ENCODE measurements at regions not wholly inside any gene's neighbourhood (a gene's known extent, or its start where the extent isn't known, plus 50 kb on each side); places are given as distances from the start of the nearest gene placed in this dataset.

DNA sequence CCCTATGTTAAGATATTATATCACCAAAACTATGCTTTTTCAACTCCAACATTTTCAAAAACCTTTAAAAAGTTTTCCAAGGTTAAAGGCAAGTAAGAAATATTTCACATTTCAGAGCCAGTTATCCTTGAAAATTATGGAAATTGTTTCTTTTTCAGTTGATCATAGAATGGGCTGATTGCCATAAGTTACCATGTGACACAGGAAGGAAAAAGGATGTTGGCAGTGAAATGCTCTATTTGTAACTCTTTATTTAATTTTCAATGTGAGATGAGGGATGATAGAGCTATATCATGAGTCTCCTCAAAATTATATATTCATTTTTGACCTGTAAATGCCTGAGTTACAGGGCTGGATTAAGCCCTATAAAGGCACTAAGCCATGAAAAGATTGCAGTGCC lies 93.0 kb upstream of the PLS3 start:
- no peak overlapping the region for H3K4me3 ChIP-seq (replicated peaks in 1 of 3; ENCODE audit: low read depth in 2 of 3, low read length in 3 of 3)
- Mint-ChIP-seq H3K9me3 (peaks cover 0 to 4% (median 1%) of the 10 kb centered on the region in 7 donors), H3K27me3 (ENCODE audit: low read depth in 3 of 3) (peaks cover 0 to 3% (median 0%) of the 10 kb centered on the region in 3 donors), H3K4me1 (no peaks in the 10 kb centered on the region), H3K27ac (no peak overlapping the region), H3K4me3 (no peak overlapping the region), H3K36me3 (no peaks in the 10 kb centered on the region)
- no peak overlapping the region for H3K27ac ChIP-seq (ENCODE audit: low read depth in 1 of 2, low read length in 2 of 2)
- no peaks in the 10 kb centered on the region for H3K4me1 ChIP-seq (ENCODE audit: control insufficient read depth in 1 of 2, insufficient read depth in 2 of 2, low read length in 2 of 2)
- H3K9me3 ChIP-seq (replicated peaks in 1 of 2; ENCODE audit: control insufficient read depth in 1 of 2, insufficient read depth in 1 of 2, low read length in 2 of 2), result no peaks in the 10 kb centered on the region
- intact Hi-C loops (cut with micrococcal nuclease), result no loop called here
- H3K9ac ChIP-seq (ENCODE audit: insufficient read depth, low read length, poor library complexity, severe bottlenecking), result no peak overlapping the region
- no peak overlapping the region for H2AFZ ChIP-seq (ENCODE audit: insufficient read depth, low read depth, low read length, poor library complexity, severe bottlenecking)
- no peaks in the 10 kb centered on the region for H3K79me2 ChIP-seq (ENCODE audit: insufficient read depth, low read length)
- H3K4me2 ChIP-seq (replicated peaks; ENCODE audit: extremely low read depth, low read length, poor library complexity, severe bottlenecking), result no peak overlapping the region
- H4K20me1 ChIP-seq (ENCODE audit: insufficient read depth, low read length), result no peaks in the 10 kb centered on the region
- H3K36me3 ChIP-seq (replicated peaks in 1 of 2; ENCODE audit: control insufficient read depth in 1 of 2, insufficient read depth in 2 of 2, low read length in 2 of 2), result no peaks in the 10 kb centered on the region
- DNase-seq, result no peak
- no peak for TF ChIP-seq CTCF (IDR thresholded peaks at IDR 0.05)
- H3K27me3 ChIP-seq (ENCODE audit: control insufficient read depth in 2 of 2, insufficient read depth in 2 of 2, low read length in 2 of 2), result no peaks in the 10 kb centered on the region

- no peaks in the 10 kb centered on the region for H3K4me1 Mint-ChIP-seq
- H4K20me1 ChIP-seq (ENCODE audit: insufficient read depth, low read length), result no peaks in the 10 kb centered on the region
- H3K27ac Mint-ChIP-seq, result no peak overlapping the region
- no peak overlapping the region for H3K4me2 ChIP-seq (replicated peaks; ENCODE audit: extremely low read depth, low read length, poor library complexity, severe bottlenecking)
- no peaks in the 10 kb centered on the region for H3K9me3 ChIP-seq (replicated peaks in 1 of 2; ENCODE audit: control insufficient read depth in 1 of 2, insufficient read depth in 1 of 2, low read length in 2 of 2)
- WGBS (ENCODE audit: insufficient coverage), result no CpG with 5 or more reads among the region's 3 CpGs
- no peak for TF ChIP-seq CTCF (IDR thresholded peaks at IDR 0.05)
- no peaks in the 10 kb centered on the region for H3K4me1 ChIP-seq (ENCODE audit: control insufficient read depth in 1 of 2, insufficient read depth in 2 of 2, low read length in 2 of 2)
- H3K36me3 Mint-ChIP-seq, result no peaks in the 10 kb centered on the region
- H2AFZ ChIP-seq (ENCODE audit: insufficient read depth, low read depth, low read length, poor library complexity, severe bottlenecking), result no peak overlapping the region
- no peak overlapping the region for H3K4me3 ChIP-seq (replicated peaks in 1 of 3; ENCODE audit: low read depth in 2 of 3, low read length in 3 of 3)
- H3K27ac ChIP-seq (ENCODE audit: low read depth in 1 of 2, low read length in 2 of 2), result no peak overlapping the region
- no peaks in the 10 kb centered on the region for H3K36me3 ChIP-seq (replicated peaks in 1 of 2; ENCODE audit: control insufficient read depth in 1 of 2, insufficient read depth in 2 of 2, low read length in 2 of 2)
- intact Hi-C loops (cut with micrococcal nuclease), result no loop called here
- H3K27me3 ChIP-seq (ENCODE audit: control insufficient read depth in 2 of 2, insufficient read depth in 2 of 2, low read length in 2 of 2), result no peaks in the 10 kb centered on the region
- peaks cover 0 to 2% (median 0%) of the 10 kb centered on the region in 7 donors for H3K9me3 Mint-ChIP-seq
- H3K79me2 ChIP-seq (ENCODE audit: insufficient read depth, low read length), result no peaks in the 10 kb centered on the region
- peaks cover 0 to 3% (median 0%) of the 10 kb centered on the region in 3 donors for H3K27me3 Mint-ChIP-seq (ENCODE audit: low read depth in 3 of 3)
- no peak overlapping the region for H3K9ac ChIP-seq (ENCODE audit: insufficient read depth, low read length, poor library complexity, severe bottlenecking)
- H3K4me3 Mint-ChIP-seq, result no peak overlapping the region
- no peak for DNase-seq
Observed at GRCh38 chrX:115472131-115472530, 88.8 kb upstream of the PLS3 start.

All from CD14-positive monocyte (primary cell).